WTC11 (cell line): ENCODE measurements at regions not wholly inside any gene's neighbourhood (a gene's known extent, or its start where the extent isn't known, plus 50 kb on each side); places are given as distances from the start of the nearest gene placed in this dataset.

Experiments
- CREM ChIP-seq: sonication (generic); formaldehyde crosslinking; IDR thresholded peaks from 2 replicates; pipeline ENCODE4 v1.8.1; 2022; ENCODE audit warnings: mild to moderate bottlenecking, missing genetic modification reagents, moderate library complexity
- CTCF ChIP-seq: fragments of 200-600 bp; IDR thresholded peaks from 2 replicates; pipeline ENCODE4 v1.8.0; 2022; ENCODE audit warnings: antibody characterized with exemption
- GABPB1 ChIP-seq: sonication (generic); formaldehyde crosslinking; IDR thresholded peaks from 2 replicates; pipeline ENCODE4 v1.8.1; 2023; ENCODE audit warnings: mild to moderate bottlenecking, missing genetic modification reagents
- IRF1 ChIP-seq: sonication (generic); formaldehyde crosslinking; IDR thresholded peaks from 2 replicates; pipeline ENCODE4 v1.8.0; 2023; ENCODE audit warnings: missing genetic modification reagents
- MXD4 ChIP-seq: fragments of 250-450 bp; sonication (Bioruptor Pico); IDR thresholded peaks from 2 replicates; pipeline ENCODE4 v1.8.0; 2021; ENCODE audit warnings: mild to moderate bottlenecking, moderate library complexity, borderline replicate concordance
- ZNF121 ChIP-seq: sonication (generic); formaldehyde crosslinking; IDR thresholded peaks from 2 replicates; pipeline ENCODE4 v1.8.0; 2023; ENCODE audit warnings: missing genetic modification reagents
- ZNF138 ChIP-seq: sonication (generic); formaldehyde crosslinking; conservative IDR thresholded peaks from 2 replicates; pipeline ENCODE4 v1.8.1; 2022; ENCODE audit warnings: mild to moderate bottlenecking, moderate library complexity, missing genetic modification reagents
- ZNF232 ChIP-seq: sonication (generic); formaldehyde crosslinking; IDR thresholded peaks from 2 replicates; pipeline ENCODE4 v1.8.0; 2022; ENCODE audit warnings: mild to moderate bottlenecking, missing genetic modification reagents
- ZNF263 ChIP-seq: sonication (generic); formaldehyde crosslinking; IDR thresholded peaks from 2 replicates; pipeline ENCODE4 v1.8.1; 2022; ENCODE audit warnings: low read depth, mild to moderate bottlenecking, moderate library complexity, missing genetic modification reagents

GRCh38 chr6:43913375-43914271, 143.6 kb downstream of the VEGFA start:
- TF ChIP-seq GABPB1 (CRISPR knock-in tag): no peak
- no peak for TF ChIP-seq CTCF
- TF ChIP-seq ZNF138 (CRISPR knock-in tag): no peak
- TF ChIP-seq IRF1: no peak
- TF ChIP-seq ZNF121: no peak
- no peak for TF ChIP-seq ZNF232 (CRISPR knock-in tag)
- TF ChIP-seq ZNF263 (CRISPR knock-in tag): no peak
- no peak for TF ChIP-seq CREM (CRISPR knock-in tag)
- TF ChIP-seq MXD4: no peak
